Psoas muscle (tissue), 7 donors: ENCODE measurements at regions not wholly inside any gene's neighbourhood (a gene's known extent, or its start where the extent isn't known, plus 50 kb on each side); places are given as distances from the start of the nearest gene placed in this dataset.

Experiments
- ATAC-seq, 4 donors: fragments of 200-7000 bp; cut with Tn5 transposase; one replicate each; pipeline ENCODE4 v1.9.1; 2020; ENCODE audit warnings: moderate library complexity in 3 of 4, mild to moderate bottlenecking in 2 of 4
- DNase-seq, 2 donors: peaks; one replicate each; pipeline ENCODE4 v3.0.0-alpha.2; 2020
- H3K27ac ChIP-seq: fragments of 200-600 bp; one replicate; pipeline ENCODE4 v1.8.0; 2022
- H3K27me3 ChIP-seq, 3 donors: fragments of 200-600 bp in 1 of 3; one replicate each; pipeline versions ENCODE4 v1.6.1 to v1.8.0; 2013 to 2022; ENCODE audit warnings: low read length in 2 of 3, mild to moderate bottlenecking in 2 of 3, moderate library complexity in 1 of 3; ENCODE audit not compliant: insufficient read depth in 3 of 3
- H3K36me3 ChIP-seq, 2 donors: fragments of 200-600 bp in 1 of 2; one replicate each; pipeline versions ENCODE4 v1.6.1 to v1.8.0; 2013 to 2022; ENCODE audit warnings: low read depth in 1 of 2, mild to moderate bottlenecking in 1 of 2, moderate library complexity in 1 of 2; ENCODE audit not compliant: insufficient read depth in 1 of 2
- H3K4me1 ChIP-seq: fragments of 200-600 bp; one replicate; pipeline ENCODE4 v1.8.0; 2022
- H3K4me3 ChIP-seq: fragments of 200-600 bp; one replicate; pipeline ENCODE4 v1.8.0; 2022; ENCODE audit warnings: mild to moderate bottlenecking
- H3K9me3 ChIP-seq: fragments of 200-600 bp; one replicate; pipeline ENCODE4 v1.8.0; 2022
- WGBS, 3 donors: extraction: QIAGEN DNeasy Blood & Tissue Kit; methylation state at CpG; one replicate each; pipeline versions ENCODE4 v1.1.6 to v1.1.7; 2013; 5-methylcytosine and 5-hydroxymethylcytosine counted together
- intact Hi-C, 2 donors: fragments of 100-400 bp; cut with DNase I; formaldehyde crosslinking; loops; one replicate each; pipeline versions ENCODE4 v1.11.0 to v1.14.2; 2022
- TF ChIP-seq, protein P1 (sequence below): fragments of 200-600 bp; IDR thresholded peaks from one replicate; pipeline ENCODE4 v1.8.0; 2022; ENCODE audit warnings: antibody characterized with exemption
- donor health status: healthy with polysubstance abuse.
- donor health status: DM: no; HTN: no; CAD: no; lungs with moderate emphysema.
- donor health status: Bipolar disorder and iron deficiency.
- donor health status: healthy.
- donor health status: DM: yes; HTN: yes; CAD: no.
- donor health status: DM: no; HTN: no; CAD: no.
- donor health status: DM: yes; HTN: yes; CAD: no.

DNA sequence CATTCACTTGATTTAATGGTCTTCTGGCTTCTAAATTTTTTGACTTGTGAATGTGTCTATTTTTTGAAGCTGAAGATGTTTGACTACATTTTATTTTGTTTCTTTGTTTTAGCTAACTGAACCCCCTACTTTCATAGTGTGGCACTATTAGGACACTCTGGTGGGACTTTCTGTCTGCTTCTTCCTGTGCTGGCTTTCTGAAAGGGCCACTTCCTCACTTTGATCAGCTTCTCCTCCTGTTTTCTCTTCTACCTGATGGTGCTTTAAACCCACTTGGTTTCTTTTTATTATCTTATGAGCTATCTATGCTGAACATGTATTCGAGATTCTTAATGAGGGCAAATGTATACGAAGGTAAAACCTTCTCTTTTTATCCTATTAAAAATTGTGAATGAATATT, 186.1 kb upstream of the CASK start:
- peaks cover 0 to 15% (median 0%) of the 10 kb centered on the region in 3 donors for H3K27me3 ChIP-seq
- no peak overlapping the region for H3K27ac ChIP-seq
- H3K9me3 ChIP-seq, result no peaks in the 10 kb centered on the region
- H3K4me1 ChIP-seq, result no peaks in the 10 kb centered on the region
- TF ChIP-seq, protein P1, sequence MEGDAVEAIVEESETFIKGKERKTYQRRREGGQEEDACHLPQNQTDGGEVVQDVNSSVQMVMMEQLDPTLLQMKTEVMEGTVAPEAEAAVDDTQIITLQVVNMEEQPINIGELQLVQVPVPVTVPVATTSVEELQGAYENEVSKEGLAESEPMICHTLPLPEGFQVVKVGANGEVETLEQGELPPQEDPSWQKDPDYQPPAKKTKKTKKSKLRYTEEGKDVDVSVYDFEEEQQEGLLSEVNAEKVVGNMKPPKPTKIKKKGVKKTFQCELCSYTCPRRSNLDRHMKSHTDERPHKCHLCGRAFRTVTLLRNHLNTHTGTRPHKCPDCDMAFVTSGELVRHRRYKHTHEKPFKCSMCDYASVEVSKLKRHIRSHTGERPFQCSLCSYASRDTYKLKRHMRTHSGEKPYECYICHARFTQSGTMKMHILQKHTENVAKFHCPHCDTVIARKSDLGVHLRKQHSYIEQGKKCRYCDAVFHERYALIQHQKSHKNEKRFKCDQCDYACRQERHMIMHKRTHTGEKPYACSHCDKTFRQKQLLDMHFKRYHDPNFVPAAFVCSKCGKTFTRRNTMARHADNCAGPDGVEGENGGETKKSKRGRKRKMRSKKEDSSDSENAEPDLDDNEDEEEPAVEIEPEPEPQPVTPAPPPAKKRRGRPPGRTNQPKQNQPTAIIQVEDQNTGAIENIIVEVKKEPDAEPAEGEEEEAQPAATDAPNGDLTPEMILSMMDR, result no peak
- no peak for ATAC-seq
- intact Hi-C loops, result no loop called here
- no peak for DNase-seq
- H3K4me3 ChIP-seq, result no peak overlapping the region
- H3K36me3 ChIP-seq, result no peaks in the 10 kb centered on the region
- WGBS, 3 donors, result 74 to 98% (median 91%) methylated on average over 2 of the region's 2 CpGs

- 77 to 82% (median 81%) methylated on average over 8 of the region's 8 CpGs for WGBS, 3 donors
- Histone ChIP-seq H3K27ac (no peak overlapping the region), H3K4me1 (no peaks in the 10 kb centered on the region), H3K27me3 (peaks cover 0 to 13% (median 0%) of the 10 kb centered on the region in 3 donors), H3K36me3 (no peaks in the 10 kb centered on the region), H3K9me3 (no peaks in the 10 kb centered on the region), H3K4me3 (no peak overlapping the region)
- TF ChIP-seq, protein P1, result no peak
- intact Hi-C loops, result no loop called here
- DNase-seq (no peak), ATAC-seq (no peak)
Measured at GRCh38 chrX:42107495-42108488, 184.4 kb upstream of the CASK start.

GRCh38 chrX:42106556-42106955, 183.2 kb upstream of the CASK start:
- ATAC-seq, result no peak
- intact Hi-C loops, result no loop called here
- TF ChIP-seq, protein P1, result no peak
- no peak overlapping the region for H3K27ac ChIP-seq
- H3K36me3 ChIP-seq, result no peaks in the 10 kb centered on the region
- no peaks in the 10 kb centered on the region for H3K4me1 ChIP-seq
- H3K9me3 ChIP-seq, result no peaks in the 10 kb centered on the region
- no peak overlapping the region for H3K4me3 ChIP-seq
- DNase-seq, result no peak
- 63 to 89% (median 87%) methylated on average over 2 of the region's 2 CpGs for WGBS, 3 donors
- H3K27me3 ChIP-seq, result peaks cover 0 to 3% (median 0%) of the 10 kb centered on the region in 3 donors

- intact Hi-C loops, result no loop called here
- no peak overlapping the region for H3K4me3 ChIP-seq
- DNase-seq, result no peak
- no peaks in the 10 kb centered on the region for H3K4me1 ChIP-seq
- peaks cover 0 to 7% (median 0%) of the 10 kb centered on the region in 3 donors for H3K27me3 ChIP-seq
- H3K36me3 ChIP-seq, result no peaks in the 10 kb centered on the region
- H3K27ac ChIP-seq, result no peak overlapping the region
- WGBS, 3 donors, result 65 to 74% (median 69%) methylated on average over 4 of the region's 4 CpGs
- H3K9me3 ChIP-seq, result no peaks in the 10 kb centered on the region
- TF ChIP-seq, protein P1, result no peak
- ATAC-seq, result no peak
Measured at GRCh38 chrX:42102586-42103282, 179.4 kb upstream of the CASK start.
